IMR-90 (cell line): ENCODE measurements at regions not wholly inside any gene's neighbourhood (a gene's known extent, or its start where the extent isn't known, plus 50 kb on each side); places are given as distances from the start of the nearest gene placed in this dataset.

Experiments used
- ATAC-seq: fragments of 200-7000 bp; cut with Tn5 transposase; 2 replicates; pipeline ENCODE4 v1.9.1; 2020; ENCODE audit warnings: low read depth, mild to moderate bottlenecking, moderate library complexity
- BruUV-seq: library from RNA; stranded (reverse); fragments of 400-500 nt; replicated peaks from 2 replicates; lab custom pipeline; 2021; lab: Mats Ljungman, UMichigan
- CTCF ChIA-PET: fragments of 300-600 bp; formaldehyde crosslinking; extraction: SDS; loops from one replicate; lab custom pipeline; 2021; ENCODE audit warnings: antibody characterized with exemption; lab: Yijun Ruan, JAX
- POLR2A ChIA-PET: fragments of 300-600 bp; sonication (Branson Sonifier 250); formaldehyde crosslinking; loops from one replicate; lab custom pipeline; 2022; ENCODE audit warnings: antibody characterized with exemption; ENCODE audit not compliant: unreplicated experiment; lab: Charles Lee
- DNase-seq: peaks from one replicate; pipeline ENCODE4 v3.0.0; 2013
- H2AFZ ChIP-seq: replicated peaks from 2 replicates; pipeline ENCODE3; 2013; ENCODE audit warnings: low read length, mild to moderate bottlenecking; ENCODE audit not compliant: poor library complexity
- H2AK5ac ChIP-seq: 2 replicates; pipeline ENCODE4 v1.6.1; 2013; ENCODE audit warnings: low read depth, low read length, inconsistent platforms
- H2AK9ac ChIP-seq: replicated peaks from 2 replicates; pipeline ENCODE3; 2013; ENCODE audit warnings: mild to moderate bottlenecking, low read depth, low read length, moderate library complexity; ENCODE audit not compliant: poor library complexity
- H2BK120ac ChIP-seq: 2 replicates; pipeline ENCODE4 v1.6.1; 2013; ENCODE audit warnings: low read depth, low read length, inconsistent platforms
- H2BK15ac ChIP-seq: 3 replicates; pipeline ENCODE4 v1.6.1; 2013; ENCODE audit warnings: low read depth, low read length, inconsistent platforms
- H2BK20ac ChIP-seq: 2 replicates; pipeline ENCODE4 v1.6.1; 2013; ENCODE audit warnings: low read depth, mild to moderate bottlenecking, inconsistent platforms, low read length, moderate library complexity
- H2BK5ac ChIP-seq: 2 replicates; pipeline ENCODE4 v1.6.1; 2013; ENCODE audit warnings: mild to moderate bottlenecking, low read depth, low read length, inconsistent platforms; ENCODE audit not compliant: poor library complexity, severe bottlenecking
- H3K14ac ChIP-seq: replicated peaks from 2 replicates; pipeline ENCODE4 v1.6.1; 2013; ENCODE audit warnings: low read depth, low read length, inconsistent platforms
- H3K18ac ChIP-seq: 2 replicates; pipeline ENCODE4 v1.6.1; 2013; ENCODE audit warnings: low read depth, low read length, control low read depth
- H3K23ac ChIP-seq: 2 replicates; pipeline ENCODE4 v1.6.1; 2013; ENCODE audit warnings: low read depth, low read length, inconsistent platforms
- H3K27ac ChIP-seq: 2 replicates; pipeline ENCODE4 v1.5.1; 2013; ENCODE audit warnings: mild to moderate bottlenecking, control low read depth, low read length; ENCODE audit not compliant: insufficient read depth
- H3K27me3 ChIP-seq: 2 replicates; pipeline ENCODE4 v1.6.1; 2013; ENCODE audit warnings: low read length; ENCODE audit not compliant: control insufficient read depth, insufficient read depth
- H3K36me3 ChIP-seq: 2 replicates; pipeline ENCODE4 v1.6.1; 2013; ENCODE audit warnings: low read length, mixed read lengths; ENCODE audit not compliant: control insufficient read depth, insufficient read depth
- H3K4ac ChIP-seq: 2 replicates; pipeline ENCODE4 v1.6.1; 2013; ENCODE audit warnings: low read depth, low read length, inconsistent platforms
- H3K4me1 ChIP-seq: 2 replicates; pipeline ENCODE4 v1.6.1; 2013; ENCODE audit warnings: low read length, mixed read lengths; ENCODE audit not compliant: control insufficient read depth, insufficient read depth
- H3K4me2 ChIP-seq: 2 replicates; pipeline ENCODE4 v1.6.1; 2013; ENCODE audit warnings: low read depth, mild to moderate bottlenecking, control low read depth, low read length, moderate library complexity
- H3K4me3 ChIP-seq: 2 replicates; pipeline ENCODE4 v1.5.1; 2013; ENCODE audit warnings: low read depth, mild to moderate bottlenecking, control low read depth, low read length, moderate library complexity; ENCODE audit not compliant: insufficient read depth
- H3K56ac ChIP-seq: 2 replicates; pipeline ENCODE4 v1.6.1; 2013; ENCODE audit warnings: low read length, inconsistent platforms; ENCODE audit not compliant: insufficient read depth; ENCODE audit errors: extremely low read depth
- H3K79me1 ChIP-seq, 2 experiments: 2 replicates each; pipeline ENCODE4 v1.6.1; 2013; ENCODE audit warnings: low read length in 2 of 2, inconsistent platforms in 1 of 2, low read depth in 1 of 2
- H3K9ac ChIP-seq: 2 replicates; pipeline ENCODE4 v1.6.1; 2013; ENCODE audit warnings: low read depth, low read length, control low read depth
- H3K9me1 ChIP-seq: 2 replicates; pipeline ENCODE4 v1.6.1; 2013; ENCODE audit warnings: low read length, inconsistent platforms; ENCODE audit not compliant: insufficient read depth
- H3K9me3 ChIP-seq: 2 replicates; pipeline ENCODE4 v1.6.1; 2013; ENCODE audit warnings: low read length; ENCODE audit not compliant: control insufficient read depth, insufficient read depth
- H4K20me1 ChIP-seq: 2 replicates; pipeline ENCODE4 v1.6.1; 2013; ENCODE audit warnings: low read length, inconsistent platforms; ENCODE audit not compliant: insufficient read depth
- H4K5ac ChIP-seq: 2 replicates; pipeline ENCODE4 v1.6.1; 2013; ENCODE audit warnings: mild to moderate bottlenecking, low read depth, low read length, control low read depth
- H4K8ac ChIP-seq, 2 experiments: 2 replicates each; pipeline ENCODE4 v1.6.1; 2013; ENCODE audit warnings: low read depth in 2 of 2, low read length in 2 of 2, control low read depth in 1 of 2, inconsistent platforms in 1 of 2
- H4K91ac ChIP-seq: 2 replicates; pipeline ENCODE4 v1.6.1; 2013; ENCODE audit warnings: low read depth, low read length, inconsistent platforms; ENCODE audit not compliant: insufficient read depth
- BHLHE40 ChIP-seq: fragments of 150-350 bp; IDR thresholded peaks from 2 replicates; pipeline ENCODE4 v1.6.1; 2016; ENCODE audit warnings: mild to moderate bottlenecking, low read depth, low read length
- CEBPB ChIP-seq: IDR thresholded peaks from 2 replicates; pipeline ENCODE4 v1.6.1; 2012; ENCODE audit warnings: low read depth, low read length, improper control_type of control experiment
- CHD1 ChIP-seq: IDR thresholded peaks from 2 replicates; pipeline ENCODE4 v1.6.1; 2012; ENCODE audit warnings: low read depth, low read length, improper control_type of control experiment
- CTCF ChIP-seq: conservative IDR thresholded peaks from 2 replicates; pipeline ENCODE4 v1.5.1; 2012; ENCODE audit warnings: mild to moderate bottlenecking, low read depth, low read length, improper control_type of control experiment
- ELK1 ChIP-seq: fragments of 150-350 bp; IDR thresholded peaks from 2 replicates; pipeline ENCODE4 v1.6.1; 2016; ENCODE audit warnings: low read depth, mild to moderate bottlenecking, low read length, moderate library complexity, borderline replicate concordance
- FOS ChIP-seq: fragments of 150-350 bp; IDR thresholded peaks from 2 replicates; pipeline ENCODE4 v1.6.1; 2016; ENCODE audit warnings: low read depth, low read length
- MAFK ChIP-seq: IDR thresholded peaks from 2 replicates; pipeline ENCODE4 v1.6.1; 2012; ENCODE audit warnings: low read depth, low read length, improper control_type of control experiment
- MAZ ChIP-seq: IDR thresholded peaks from 2 replicates; pipeline ENCODE4 v1.6.1; 2012; ENCODE audit warnings: low read depth, mild to moderate bottlenecking, low read length, improper control_type of control experiment, moderate library complexity, borderline replicate concordance
- MXI1 ChIP-seq: IDR thresholded peaks from 2 replicates; pipeline ENCODE4 v1.6.1; 2012; ENCODE audit warnings: low read depth, mild to moderate bottlenecking, low read length, moderate library complexity, borderline replicate concordance
- NFE2L2 ChIP-seq: fragments of 150-350 bp; IDR thresholded peaks from 2 replicates; pipeline ENCODE4 v1.6.1; 2016; ENCODE audit warnings: low read depth, mild to moderate bottlenecking, low read length
- POLR2A ChIP-seq: IDR thresholded peaks from 2 replicates; pipeline ENCODE4 v1.6.1; 2012; ENCODE audit warnings: mild to moderate bottlenecking, low read depth, low read length
- RAD21 ChIP-seq: IDR thresholded peaks from 2 replicates; pipeline ENCODE4 v1.6.1; 2012; ENCODE audit warnings: low read length, improper control_type of control experiment
- RCOR1 ChIP-seq: IDR thresholded peaks from 2 replicates; pipeline ENCODE4 v1.6.1; 2012; ENCODE audit warnings: mild to moderate bottlenecking, low read length, improper control_type of control experiment; ENCODE audit not compliant: insufficient replicate concordance
- RFX5 ChIP-seq: IDR thresholded peaks from 2 replicates; pipeline ENCODE4 v1.8.0; 2012; ENCODE audit warnings: low read depth, mild to moderate bottlenecking, low read length, moderate library complexity
- USF2 ChIP-seq: fragments of 150-350 bp; IDR thresholded peaks from 2 replicates; pipeline ENCODE4 v1.6.1; 2017; ENCODE audit warnings: mild to moderate bottlenecking, antibody characterized with exemption, low read length, low read depth
- WGBS, 2 experiments: methylation state at CpG; one replicate each; pipeline versions ENCODE4 v1.1.5 to v1.1.7; 2013; ENCODE audit warnings: missing lambda C conversion rate in 2 of 2; ENCODE audit not compliant: insufficient read length in 1 of 2; ENCODE audit errors: extremely low coverage in 2 of 2; 5-methylcytosine and 5-hydroxymethylcytosine counted together
- dilution Hi-C: fragments of 300-500 bp; cut with HindIII; formaldehyde crosslinking; loops from one replicate; pipeline ENCODE4 v1.14.3; 2018; ENCODE audit warnings: low sequenced_read_pairs; ENCODE audit not compliant: unreplicated experiment
- in situ Hi-C: fragments of 300-500 bp; cut with MboI; formaldehyde crosslinking; loops from 3 replicates; pipeline ENCODE4 v1.14.3; 2019; ENCODE audit warnings: low sequenced_read_pairs, inconsistent platforms, mixed read lengths
- intact Hi-C: fragments of 100-400 bp; cut with micrococcal nuclease; formaldehyde crosslinking; loops from 2 replicates; pipeline ENCODE4 v1.10.0; 2022

- no peak overlapping the region for H4K5ac ChIP-seq
- H2AK9ac ChIP-seq: no peak overlapping the region
- no peak overlapping the region for H3K27ac ChIP-seq
- H3K56ac ChIP-seq: no peak overlapping the region
- H3K27me3 ChIP-seq: no peaks in the 10 kb centered on the region; the same call in 1 of the 2 replicates
- ChIA-PET POLR2A (no interaction called here), CTCF (no interaction called here)
- H3K9me3 ChIP-seq: no peaks in the 10 kb centered on the region
- intact Hi-C loops (no loop called here), dilution Hi-C loops (no loop called here), in situ Hi-C loops (no loop called here)
- no peak overlapping the region for H2AFZ ChIP-seq
- BruUV-seq: no TSS peak
- no peak overlapping the region for H3K18ac ChIP-seq
- H3K79me1 ChIP-seq: no peaks in the 10 kb centered on the region
- H4K20me1 ChIP-seq: no peaks in the 10 kb centered on the region
- H3K4me3 ChIP-seq: no peak overlapping the region
- no peak overlapping the region for H3K9ac ChIP-seq
- no peak overlapping the region for H2BK5ac ChIP-seq
- H3K9me1 ChIP-seq: no peaks in the 10 kb centered on the region
- TF ChIP-seq USF2: no peak
- no peak for TF ChIP-seq MAFK
- no peak for TF ChIP-seq ELK1
- TF ChIP-seq CEBPB: no peak
- TF ChIP-seq MAZ: no peak
- no peak for TF ChIP-seq RAD21
- no peak for TF ChIP-seq NFE2L2
- TF ChIP-seq BHLHE40: no peak
- no peak for TF ChIP-seq FOS
- no peak for TF ChIP-seq POLR2A
- no peak for TF ChIP-seq CHD1
- no peak for TF ChIP-seq RCOR1
- no peak for TF ChIP-seq CTCF
- no peak for TF ChIP-seq RFX5
- no peak for TF ChIP-seq MXI1
- no peak overlapping the region for H3K23ac ChIP-seq
- no peak overlapping the region for H2AK5ac ChIP-seq
- no peak overlapping the region for H4K8ac ChIP-seq
- ATAC-seq: no peak
- no peak overlapping the region for H3K4ac ChIP-seq
- H3K14ac ChIP-seq: no peak overlapping the region
- no peak overlapping the region for H4K91ac ChIP-seq
- no peak overlapping the region for H3K4me2 ChIP-seq
- no peak overlapping the region for H2BK15ac ChIP-seq
- no peak overlapping the region for H2BK20ac ChIP-seq
- no peaks in the 10 kb centered on the region for H3K4me1 ChIP-seq
- no peaks in the 10 kb centered on the region for H3K36me3 ChIP-seq
- DNase-seq: no peak
- no peak overlapping the region for H2BK120ac ChIP-seq
- 45% methylated on average over 3 of the region's 5 CpGs; no CpG with 5 or more reads in 1 of the 2 experiments for WGBS, 2 experiments
Observed at GRCh38 chr2:121969166-121969565, 213.7 kb downstream of the TSN start.
